ENCODE measurements at regions not wholly inside any gene's neighbourhood (a gene's known extent, or its start where the extent isn't known, plus 50 kb on each side); places are given as distances from the start of the nearest gene placed in this dataset.

DNA sequence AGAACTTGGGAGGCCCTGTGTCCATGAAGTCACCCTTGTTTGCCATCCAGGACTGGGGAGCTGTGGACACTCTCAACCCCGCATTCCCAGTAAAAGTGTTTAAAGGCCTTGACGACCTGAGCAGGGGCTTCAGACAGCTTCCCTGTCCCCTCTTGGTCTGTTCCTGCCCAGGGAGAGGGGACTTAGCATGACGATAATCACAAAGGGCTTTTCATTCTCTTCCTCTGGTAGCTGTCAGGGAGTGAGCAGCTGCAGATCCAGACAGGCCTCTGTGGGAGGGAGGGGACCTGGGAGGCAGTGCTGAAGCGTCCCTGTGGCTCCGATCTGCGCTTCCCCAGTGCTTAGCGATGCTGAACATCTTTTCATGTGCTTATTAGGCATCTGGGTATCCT, 77.8 kb upstream of the HS6ST1 start:
- TF ChIP-seq, protein P1, sequence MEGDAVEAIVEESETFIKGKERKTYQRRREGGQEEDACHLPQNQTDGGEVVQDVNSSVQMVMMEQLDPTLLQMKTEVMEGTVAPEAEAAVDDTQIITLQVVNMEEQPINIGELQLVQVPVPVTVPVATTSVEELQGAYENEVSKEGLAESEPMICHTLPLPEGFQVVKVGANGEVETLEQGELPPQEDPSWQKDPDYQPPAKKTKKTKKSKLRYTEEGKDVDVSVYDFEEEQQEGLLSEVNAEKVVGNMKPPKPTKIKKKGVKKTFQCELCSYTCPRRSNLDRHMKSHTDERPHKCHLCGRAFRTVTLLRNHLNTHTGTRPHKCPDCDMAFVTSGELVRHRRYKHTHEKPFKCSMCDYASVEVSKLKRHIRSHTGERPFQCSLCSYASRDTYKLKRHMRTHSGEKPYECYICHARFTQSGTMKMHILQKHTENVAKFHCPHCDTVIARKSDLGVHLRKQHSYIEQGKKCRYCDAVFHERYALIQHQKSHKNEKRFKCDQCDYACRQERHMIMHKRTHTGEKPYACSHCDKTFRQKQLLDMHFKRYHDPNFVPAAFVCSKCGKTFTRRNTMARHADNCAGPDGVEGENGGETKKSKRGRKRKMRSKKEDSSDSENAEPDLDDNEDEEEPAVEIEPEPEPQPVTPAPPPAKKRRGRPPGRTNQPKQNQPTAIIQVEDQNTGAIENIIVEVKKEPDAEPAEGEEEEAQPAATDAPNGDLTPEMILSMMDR (conservative IDR thresholded peaks at IDR 0.05; ENCODE audit: low read length) = no peak
- DNase-seq (ENCODE audit: low read depth) = no peak
- H3K4me3 ChIP-seq (ENCODE audit: low read length) = no peak overlapping the region

DNA sequence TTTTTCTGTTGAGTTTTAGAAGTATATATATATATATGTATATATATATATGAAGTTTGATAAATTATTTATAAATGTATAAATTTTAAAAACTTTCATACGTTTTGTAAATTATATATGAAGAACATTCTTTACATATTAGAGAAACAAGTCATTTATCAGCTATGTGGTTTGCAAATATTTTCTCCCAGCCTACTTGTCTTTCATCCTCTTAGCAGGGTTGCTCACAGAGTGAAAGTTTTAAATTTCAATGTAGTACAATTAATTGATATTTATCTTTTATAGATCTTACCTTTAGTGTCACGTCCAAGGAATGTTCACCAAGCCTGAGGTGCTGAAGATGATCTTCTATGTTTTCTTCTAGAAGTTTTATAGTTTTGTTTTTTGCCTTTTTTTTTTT, 78.3 kb upstream of the HS6ST1 start:
- TF ChIP-seq, protein P1 (conservative IDR thresholded peaks at IDR 0.05; ENCODE audit: low read length) = no peak
- H3K4me3 ChIP-seq (ENCODE audit: low read length) = no peak overlapping the region
- no peak for DNase-seq (ENCODE audit: low read depth)

DNA sequence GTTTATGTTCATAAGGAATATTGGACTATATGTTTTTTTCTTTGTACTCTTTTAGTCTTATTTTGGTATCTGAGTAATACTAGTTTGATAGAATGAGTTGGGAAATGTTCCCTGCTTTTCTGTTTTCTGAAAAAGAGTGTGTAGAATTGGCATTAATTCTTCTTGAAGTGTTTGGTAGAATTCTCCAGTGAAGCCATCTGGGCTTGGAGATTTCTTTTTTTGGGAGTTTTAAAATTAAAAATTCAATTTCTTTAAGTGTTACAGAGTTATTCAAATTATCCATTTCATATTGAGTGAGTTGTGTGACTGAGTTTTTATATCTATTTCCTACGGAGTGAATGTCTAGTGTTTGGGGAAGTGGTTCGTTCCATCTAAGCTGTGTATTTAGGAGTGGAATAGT, 80.6 kb upstream of the HS6ST1 start:
- H3K4me3 ChIP-seq (ENCODE audit: low read length) = no peak overlapping the region
- DNase-seq (ENCODE audit: low read depth) = no peak
- TF ChIP-seq, protein P1 (conservative IDR thresholded peaks at IDR 0.05; ENCODE audit: low read length) = no peak

- TF ChIP-seq, protein P1 (conservative IDR thresholded peaks at IDR 0.05; ENCODE audit: low read length) = no peak
- no peak for DNase-seq (ENCODE audit: low read depth)
Measured at GRCh38 chr2:128399690-128400291, 81.1 kb upstream of the HS6ST1 start.

DNA sequence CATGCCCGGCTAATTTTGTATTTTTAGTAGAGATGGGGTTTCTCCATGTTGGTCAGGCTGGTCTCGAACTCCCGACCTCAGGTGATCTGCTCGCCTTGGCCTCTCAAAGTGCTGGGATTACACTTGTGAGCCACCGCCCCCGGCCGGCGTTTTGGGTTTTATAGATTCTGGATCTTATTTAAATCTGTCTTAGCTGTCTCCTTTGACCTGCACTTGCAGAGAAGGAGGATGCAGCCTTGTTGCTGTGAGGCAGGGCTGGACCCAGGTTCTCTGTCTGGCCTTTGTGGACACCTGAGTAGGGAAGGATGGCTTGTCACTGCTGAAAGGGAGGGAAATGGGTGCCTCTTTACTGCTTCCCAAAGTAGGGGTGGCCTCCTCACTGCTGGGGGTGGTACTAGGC, 83.0 kb upstream of the HS6ST1 start:
- no peak overlapping the region for H3K4me3 ChIP-seq (ENCODE audit: low read length)
- no peak for DNase-seq (ENCODE audit: low read depth)
- TF ChIP-seq, protein P1 (conservative IDR thresholded peaks at IDR 0.05; ENCODE audit: low read length) = no peak

More at GRCh38 chr2:128399690-128400291, 81.1 kb upstream of the HS6ST1 start:
- H3K4me3 ChIP-seq (ENCODE audit: low read length) = no peak overlapping the region

DNA sequence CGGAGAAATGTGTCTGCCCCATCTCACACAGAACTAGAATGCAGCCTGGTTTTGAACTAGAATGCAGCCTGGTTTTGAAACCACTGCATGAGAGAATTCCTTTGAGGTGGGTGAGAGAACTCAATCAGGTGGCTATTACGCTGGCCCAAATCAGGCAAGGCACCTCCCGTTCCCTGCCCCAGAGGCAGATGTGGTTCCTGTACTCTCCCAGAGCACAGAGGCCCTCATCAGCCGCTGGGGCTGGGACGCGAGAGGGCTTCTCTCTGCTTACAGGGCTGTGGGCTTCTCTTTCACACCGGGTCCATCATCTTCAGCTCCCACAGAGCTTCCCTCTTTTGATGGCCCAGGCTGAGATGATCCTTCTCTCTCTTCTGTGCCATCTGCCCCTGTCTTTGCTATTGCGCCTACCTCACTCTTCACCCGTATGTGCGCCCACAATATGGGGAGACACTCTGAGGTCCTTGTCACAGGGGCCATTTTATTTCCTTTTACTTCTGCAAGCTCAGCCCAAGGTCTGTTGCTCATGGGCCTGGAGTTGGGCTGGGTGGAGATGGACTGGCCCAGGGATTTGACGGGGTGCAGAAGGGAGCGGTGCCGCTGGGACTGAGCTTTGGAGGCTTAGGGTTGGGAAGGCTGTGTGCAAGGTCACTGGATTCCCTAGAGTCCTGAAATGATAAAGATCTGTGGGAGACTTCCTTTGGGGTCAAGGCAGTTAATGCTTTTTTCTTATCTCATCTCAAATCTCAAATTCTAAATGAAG, 84.4 kb upstream of the HS6ST1 start:
- no peak overlapping the region for H3K4me3 ChIP-seq (ENCODE audit: low read length)

More for the DNA sequence above, 84.4 kb upstream of the HS6ST1 start:
- TF ChIP-seq, protein P1 (conservative IDR thresholded peaks at IDR 0.05; ENCODE audit: low read length) = no peak
- no peak for DNase-seq (ENCODE audit: low read depth)

Measured in AG10803 (cell line).